Right cardiac atrium (tissue), 5 donors: ENCODE measurements at regions not wholly inside any gene's neighbourhood (a gene's known extent, or its start where the extent isn't known, plus 50 kb on each side); places are given as distances from the start of the nearest gene placed in this dataset.
"Not testable (repeated sequence)": the region's sequence is repeated elsewhere in the genome, so short reads cannot be mapped to it uniquely, and the experiment has no call there.

Experiments
- ATAC-seq, 2 donors: fragments of 200-7000 bp; cut with Tn5 transposase; one replicate each; pipeline versions ENCODE4 v1.8.0 to v1.9.1; 2020; ENCODE audit warnings: moderate library complexity in 2 of 2, mild to moderate bottlenecking in 1 of 2
- DNase-seq, 3 donors: peaks; one replicate each; pipeline ENCODE4 v3.0.0-alpha.2; 2020
- H3K27ac ChIP-seq: one replicate; pipeline ENCODE4 v1.5.1; 2013; ENCODE audit warnings: mild to moderate bottlenecking, low read length, control low read depth, moderate library complexity
- H3K27me3 ChIP-seq: one replicate; pipeline ENCODE4 v1.6.1; 2013; ENCODE audit not compliant: control insufficient read depth, insufficient read depth
- H3K4me1 ChIP-seq: one replicate; pipeline ENCODE4 v1.6.1; 2013; ENCODE audit warnings: low read length; ENCODE audit not compliant: control insufficient read depth, insufficient read depth
- H3K4me3 ChIP-seq: one replicate; pipeline ENCODE4 v1.5.1; 2013; ENCODE audit warnings: low read length, control low read depth
- H3K9me3 ChIP-seq: one replicate; pipeline ENCODE4 v1.6.1; 2013; ENCODE audit warnings: low read length; ENCODE audit not compliant: control insufficient read depth
- WGBS: extraction: QIAGEN DNeasy Blood & Tissue Kit; methylation state at CpG from one replicate; pipeline ENCODE4 v1.1.7; 2013; 5-methylcytosine and 5-hydroxymethylcytosine counted together
- intact Hi-C, 4 donors: fragments of 100-400 bp; cut with DNase I; formaldehyde crosslinking; loops; one replicate each; pipeline versions ENCODE4 v1.11.0 to v1.14.0; 2022 to 2023
- donor health status: healthy with polysubstance abuse.
- donor health status: DM: no; HTN: yes; CAD: no.
- donor health status: DM: no; HTN: no; CAD: no.
- donor health status: DM: no; HTN: yes; CAD: no; lungs with severe emphysema.
- donor health status: DM: yes; HTN: yes; CAD: no.

DNA sequence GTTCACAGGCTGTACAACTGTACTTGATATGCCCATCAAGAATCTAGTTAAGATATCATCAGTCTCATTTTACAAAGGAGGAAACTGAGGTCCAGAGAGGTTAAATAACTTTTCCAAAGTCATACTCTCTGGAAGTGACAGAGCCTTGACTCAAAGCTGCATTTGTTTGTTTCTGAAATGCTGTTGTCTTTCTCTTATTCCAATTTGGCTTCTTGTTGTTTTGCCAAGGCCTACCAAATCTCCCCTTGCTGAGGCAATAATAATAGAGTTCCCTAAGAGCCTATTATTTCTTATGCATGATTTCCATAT lies 79.8 kb upstream of the C12orf71 start:
- DNase-seq (no peak), ATAC-seq (no peak)
- H3K4me3 ChIP-seq: no peak overlapping the region
- intact Hi-C loops: no loop called here
- H3K9me3 ChIP-seq: no peaks in the 10 kb centered on the region
- H3K27me3 ChIP-seq: no peaks in the 10 kb centered on the region
- H3K27ac ChIP-seq: no peak overlapping the region
- no peaks in the 10 kb centered on the region for H3K4me1 ChIP-seq

DNA sequence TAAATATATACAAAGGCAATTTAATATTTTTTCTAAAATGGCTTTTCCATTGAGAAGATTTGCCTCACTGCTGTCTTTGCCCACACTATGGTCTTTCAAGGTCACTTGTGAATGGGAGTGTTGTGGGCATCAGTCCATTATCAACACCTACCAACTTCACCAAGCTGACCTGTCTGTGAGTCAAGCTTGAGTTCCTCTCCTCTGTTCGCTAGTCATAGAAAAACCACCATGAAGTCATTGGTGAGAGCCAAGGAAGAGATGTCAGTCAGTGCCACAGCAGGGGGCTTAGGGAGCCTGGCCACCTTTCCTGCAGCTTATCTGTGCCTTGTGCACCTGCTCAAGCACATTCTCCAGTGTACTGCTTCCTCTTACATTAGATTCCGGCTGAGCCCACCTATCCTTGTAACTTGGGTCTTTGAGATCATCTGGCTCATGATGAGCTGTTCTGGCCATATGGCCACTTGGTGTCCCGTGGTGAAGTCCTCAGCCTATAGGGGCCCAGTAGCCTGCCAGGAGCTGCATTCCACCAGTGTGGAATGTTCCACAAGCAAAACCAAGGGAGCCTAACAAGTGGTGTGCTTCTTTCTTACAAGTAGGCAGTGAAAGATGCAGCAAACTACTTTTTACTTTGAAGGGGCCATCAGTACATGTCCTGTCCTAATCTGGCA lies 80.8 kb upstream of the C12orf71 start:
- Histone ChIP-seq H3K27me3 (no peaks in the 10 kb centered on the region), H3K4me3 (no peak overlapping the region), H3K4me1 (no peaks in the 10 kb centered on the region), H3K27ac (no peak overlapping the region), H3K9me3 (no peaks in the 10 kb centered on the region)
- ATAC-seq (peak in 1 of 2 donors; percentile 36), DNase-seq (no peak)
- 70% methylated on average over 3 of the region's 3 CpGs for WGBS
- intact Hi-C loops: no loop called here

DNA sequence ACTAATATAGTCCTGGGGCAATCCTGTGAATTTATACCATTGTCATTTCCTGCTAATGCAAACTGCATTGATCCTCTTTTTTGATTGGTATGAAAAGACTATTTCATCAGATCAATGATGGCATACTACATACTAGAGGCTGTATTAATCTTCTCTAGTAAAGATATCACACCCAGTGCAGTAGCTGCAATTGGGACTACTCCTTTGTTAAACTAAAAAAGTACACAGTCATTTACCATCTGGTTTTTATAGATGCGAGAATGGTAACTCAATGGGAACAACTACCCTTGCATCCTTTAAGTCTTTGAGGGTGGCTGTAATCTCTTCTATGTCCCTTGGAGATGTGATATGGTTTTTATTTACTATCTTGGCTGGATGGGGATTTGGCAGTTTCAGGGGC lies 80.2 kb upstream of the STK38L start:
- ATAC-seq: no peak
- no peak overlapping the region for H3K4me3 ChIP-seq
- intact Hi-C loops: no loop called here

DNA sequence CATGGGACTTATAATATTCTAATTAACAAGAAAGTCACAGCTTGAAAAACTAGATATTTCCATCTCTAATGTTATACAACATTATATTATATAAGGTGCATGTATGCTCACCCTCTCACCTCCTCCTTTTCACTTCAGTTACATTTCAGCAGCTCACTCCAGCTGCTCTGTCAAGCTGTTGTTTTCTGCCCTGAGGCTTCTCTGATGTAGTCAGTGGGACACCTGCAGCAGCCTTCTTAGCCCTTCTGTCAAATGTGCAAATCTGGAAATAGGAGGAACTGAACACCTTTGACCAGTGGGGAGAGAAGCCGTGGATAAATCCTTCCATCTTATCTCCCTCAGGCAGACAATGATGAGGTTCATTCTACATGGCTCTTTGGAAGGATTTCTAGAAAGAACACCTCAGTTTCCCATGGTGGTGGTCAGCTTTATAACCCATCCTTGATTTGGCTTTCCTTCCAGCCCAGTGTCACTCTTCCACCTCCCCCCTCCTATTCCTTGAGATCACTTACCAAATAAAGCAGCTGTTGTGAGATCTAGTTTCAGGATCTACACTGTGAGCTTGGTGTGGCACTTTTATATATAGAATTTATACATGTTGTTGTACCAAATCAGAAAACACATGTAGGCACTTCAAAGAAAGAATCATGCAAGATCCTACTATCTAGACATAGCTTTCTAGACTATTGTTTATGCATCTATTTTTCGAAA lies 79.6 kb upstream of the STK38L start:
- Histone ChIP-seq H3K4me1 (no peaks in the 10 kb centered on the region), H3K9me3 (no peaks in the 10 kb centered on the region), H3K27ac (no peak overlapping the region), H3K4me3 (no peak overlapping the region), H3K27me3 (no peaks in the 10 kb centered on the region)
- ATAC-seq (no peak), DNase-seq (no peak)
- WGBS: 87% methylated on average over 2 of the region's 2 CpGs
- intact Hi-C loops: no loop called here

More for the DNA sequence above, 80.2 kb upstream of the STK38L start:
- WGBS: 81% methylated on average over 1 of the region's 1 CpG
- Histone ChIP-seq H3K27me3 (no peaks in the 10 kb centered on the region), H3K4me1 (no peaks in the 10 kb centered on the region), H3K9me3 (no peaks in the 10 kb centered on the region), H3K27ac (no peak overlapping the region)
- DNase-seq: no peak

DNA sequence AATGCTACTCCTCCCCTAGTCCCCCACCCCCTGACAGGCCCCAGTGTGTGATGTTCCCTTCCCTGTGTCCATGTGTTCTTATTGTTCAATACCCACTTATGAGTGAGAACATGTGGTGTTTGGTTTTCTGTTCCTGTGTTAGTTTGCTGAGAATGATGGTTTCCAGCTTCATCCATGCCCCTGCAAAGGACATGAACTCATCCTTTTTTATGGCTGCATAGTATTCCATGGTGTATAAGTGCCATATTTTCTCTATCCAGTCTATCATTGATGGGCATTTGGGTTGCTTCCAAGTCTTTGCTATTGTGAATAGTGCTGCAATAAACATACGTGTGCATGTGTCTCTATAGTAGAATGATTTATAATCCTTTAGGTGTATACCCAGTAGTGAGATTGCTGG lies 78.1 kb upstream of the STK38L start:
- intact Hi-C loops, DNase-seq, H3K9me3 ChIP-seq, H3K4me3 ChIP-seq, H3K27me3 ChIP-seq, H3K4me1 ChIP-seq, ATAC-seq, H3K27ac ChIP-seq: not testable (repeated sequence)
- WGBS: 98% methylated on average over 1 of the region's 1 CpG

DNA sequence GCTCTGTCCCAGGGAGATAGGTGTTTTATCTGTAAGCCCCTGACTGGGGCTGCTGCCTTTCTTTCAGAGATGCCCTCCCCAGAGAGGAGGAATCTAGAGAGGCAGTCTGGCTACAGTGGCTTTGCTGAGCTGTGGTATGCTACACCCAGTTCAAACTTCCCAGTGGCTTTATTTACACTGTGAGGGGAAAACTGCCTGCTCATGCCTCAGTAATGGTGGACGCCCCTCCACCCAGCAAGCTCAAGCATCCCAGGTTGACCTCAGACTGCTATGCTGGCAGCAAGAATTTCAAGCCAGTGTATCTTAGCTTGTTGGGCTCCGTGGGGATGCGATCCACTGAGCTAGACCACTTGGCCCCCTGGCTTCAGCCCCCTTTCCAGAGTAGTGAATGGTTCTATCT lies 72.6 kb upstream of the STK38L start:
- H3K27ac ChIP-seq, ATAC-seq, H3K9me3 ChIP-seq, intact Hi-C loops, H3K4me1 ChIP-seq, H3K4me3 ChIP-seq, H3K27me3 ChIP-seq, DNase-seq: not testable (repeated sequence)
- 96% methylated on average over 3 of the region's 3 CpGs for WGBS

DNA sequence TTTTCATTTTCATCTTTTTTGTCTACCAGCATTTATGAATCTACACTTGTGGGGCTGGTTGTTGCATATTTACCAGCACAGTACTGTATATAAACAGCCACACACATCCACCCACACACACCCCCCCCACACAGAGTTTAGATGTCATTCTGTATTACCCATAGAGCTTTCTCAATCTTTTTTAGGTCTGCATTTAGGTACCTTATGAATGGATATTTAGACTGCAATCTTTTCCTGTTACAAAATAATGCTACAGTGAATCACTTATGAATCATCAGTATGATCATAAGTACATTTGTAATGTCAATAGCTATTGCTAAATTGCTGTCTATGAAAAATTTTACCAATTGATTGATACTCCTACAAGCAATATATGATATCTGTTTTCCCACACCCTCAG lies 67.3 kb upstream of the STK38L start:
- intact Hi-C loops: no loop called here
- H3K9me3 ChIP-seq: no peaks in the 10 kb centered on the region
- no peak overlapping the region for H3K4me3 ChIP-seq
- H3K27ac ChIP-seq: no peak overlapping the region
- H3K27me3 ChIP-seq: no peaks in the 10 kb centered on the region
- DNase-seq: no peak
- H3K4me1 ChIP-seq: no peaks in the 10 kb centered on the region
- ATAC-seq: no peak

DNA sequence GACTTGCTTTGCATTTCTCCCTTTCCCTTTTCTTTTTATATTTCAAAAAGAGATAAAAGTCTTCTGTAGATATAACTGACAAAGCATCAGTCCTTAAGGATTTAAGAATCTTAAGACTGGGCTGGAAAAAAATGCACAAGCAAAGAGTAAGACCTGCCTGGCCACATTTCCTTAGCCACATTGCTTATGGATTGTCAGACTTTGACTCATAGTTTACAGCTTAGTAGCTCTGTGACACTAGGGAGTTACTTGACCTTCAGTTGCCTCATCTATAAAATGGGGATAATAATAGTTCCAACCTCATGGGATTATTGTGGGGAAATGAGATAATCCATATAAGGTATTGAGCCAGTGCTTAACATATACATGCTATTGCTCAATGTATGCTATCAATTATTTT lies 66.4 kb upstream of the STK38L start:
- Histone ChIP-seq H3K27me3 (no peaks in the 10 kb centered on the region), H3K9me3 (no peaks in the 10 kb centered on the region), H3K4me1 (no peaks in the 10 kb centered on the region), H3K4me3 (no peak overlapping the region), H3K27ac (no peak overlapping the region)
- no peak for ATAC-seq
- intact Hi-C loops: loop anchor here in 1 of 4 donors (2.0 kb wide), 1 partner anchor 45 kb away; no protein-coding TSS in a partner anchor
- DNase-seq: no peak

DNA sequence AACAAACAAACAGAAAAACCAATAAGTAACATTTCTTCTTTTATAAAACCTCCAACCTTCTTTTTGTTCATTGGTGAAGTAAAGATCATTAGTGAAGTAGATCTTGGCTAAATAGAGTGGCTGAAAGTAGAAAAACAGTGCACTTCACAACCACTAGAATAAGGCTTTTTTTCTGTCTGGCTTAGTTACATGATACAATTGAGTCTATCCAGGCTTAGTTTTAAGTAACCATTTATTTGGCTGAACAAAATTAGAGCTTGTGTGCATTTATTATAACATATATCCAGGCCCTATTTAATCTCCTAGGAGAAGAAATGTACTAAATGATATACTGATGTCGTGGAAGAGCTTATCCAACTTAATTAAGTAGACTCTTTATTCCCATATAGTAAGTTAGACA lies 65.8 kb upstream of the STK38L start:
- H3K9me3 ChIP-seq: no peaks in the 10 kb centered on the region
- WGBS: 80% methylated on average over 1 of the region's 1 CpG
- H3K27ac ChIP-seq: no peak overlapping the region
- DNase-seq: no peak
- no peaks in the 10 kb centered on the region for H3K4me1 ChIP-seq
- intact Hi-C loops: loop anchor here in 1 of 4 donors (2.0 kb wide), 1 partner anchor 45 kb away; no protein-coding TSS in a partner anchor
- ATAC-seq: no peak
- H3K4me3 ChIP-seq: no peak overlapping the region
- no peaks in the 10 kb centered on the region for H3K27me3 ChIP-seq

DNA sequence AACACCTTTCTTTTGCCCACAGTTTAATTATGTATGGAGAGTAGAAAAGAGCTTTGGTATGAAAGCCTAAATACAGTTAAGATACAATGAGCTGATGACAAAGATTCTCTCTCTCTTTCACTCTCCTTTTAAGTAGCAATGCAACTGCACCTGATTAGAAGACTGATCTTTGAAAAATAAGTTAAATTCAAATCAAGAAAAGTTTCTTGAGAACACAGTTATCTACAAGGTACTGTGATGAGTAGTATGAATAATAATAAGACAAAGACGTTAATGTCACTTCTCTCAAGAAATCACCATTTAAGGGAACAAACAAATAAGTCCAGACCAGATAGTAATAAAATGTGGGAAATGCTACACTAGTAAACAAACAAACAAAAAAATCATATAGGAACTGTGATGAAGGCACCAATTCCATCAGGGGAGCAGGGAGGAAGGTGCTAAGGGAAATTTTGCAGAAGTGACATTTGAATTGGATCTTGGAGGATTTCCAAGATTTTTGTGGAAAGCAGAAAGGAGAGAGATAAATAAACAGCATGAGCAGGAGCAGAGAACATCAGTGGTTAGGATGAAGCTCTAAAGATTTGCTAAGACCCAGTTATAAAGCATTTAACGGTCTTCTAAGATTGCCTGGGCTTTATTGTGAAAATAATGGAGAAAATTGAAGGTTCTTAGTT lies 65.2 kb upstream of the STK38L start:
- DNase-seq: no peak

DNA sequence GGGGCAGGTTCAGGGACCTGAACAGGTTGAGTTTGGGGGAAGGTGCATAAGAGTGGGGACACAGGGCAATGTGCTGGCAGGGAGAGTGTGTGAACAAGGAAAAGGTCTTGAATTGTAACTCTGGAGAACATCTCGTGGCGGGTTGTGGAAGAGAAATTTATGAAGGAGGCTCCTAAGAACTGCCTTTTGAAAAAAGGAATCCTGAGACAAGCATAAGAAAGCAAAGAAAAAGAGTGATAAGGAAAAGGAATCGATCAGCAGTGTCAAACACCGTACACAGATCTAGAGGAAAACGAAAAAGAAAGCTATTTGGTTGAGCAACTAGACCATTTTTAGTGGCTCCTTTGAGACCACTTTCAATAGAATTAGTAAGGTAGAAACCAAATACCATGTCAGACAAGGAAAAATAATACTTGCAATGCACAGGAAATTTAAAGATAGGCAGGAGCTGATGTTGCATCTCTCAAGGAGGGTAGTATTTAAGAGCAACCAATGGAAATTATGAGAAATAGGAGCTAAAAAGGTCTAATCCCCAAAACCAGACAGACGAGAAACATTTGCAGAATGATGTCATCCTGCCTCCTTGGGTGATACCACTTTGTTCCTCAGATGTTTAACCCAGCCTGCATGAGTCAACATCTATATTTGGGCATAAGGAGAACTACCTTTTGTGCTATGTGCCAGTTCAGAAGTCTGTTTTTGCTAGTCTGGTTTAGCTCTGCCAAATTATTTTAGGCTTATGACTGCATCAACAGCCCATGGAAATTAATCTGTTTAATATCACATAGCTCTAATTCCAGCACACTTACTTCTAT lies 64.5 kb upstream of the STK38L start:
- Histone ChIP-seq H3K27me3 (no peaks in the 10 kb centered on the region), H3K4me3 (no peak overlapping the region), H3K4me1 (no peaks in the 10 kb centered on the region), H3K27ac (peak overlapping the region; percentile 50), H3K9me3 (no peaks in the 10 kb centered on the region)
- ATAC-seq: peak; percentile 85 to 92
- intact Hi-C loops: loop anchor here in 1 of 4 donors (2.0 kb wide), 1 partner anchor 47 kb away; no protein-coding TSS in a partner anchor
- DNase-seq: no peak
- WGBS: 63% methylated on average over 6 of the region's 6 CpGs

More for the DNA sequence above, 65.2 kb upstream of the STK38L start:
- 63% methylated on average over 2 of the region's 2 CpGs for WGBS
- H3K4me1 ChIP-seq: no peaks in the 10 kb centered on the region
- H3K27me3 ChIP-seq: no peaks in the 10 kb centered on the region
- peak overlapping the region; percentile 50 for H3K27ac ChIP-seq
- H3K9me3 ChIP-seq: no peaks in the 10 kb centered on the region
- ATAC-seq: peak in 1 of 2 donors; percentile 42
- intact Hi-C loops: loop anchor here in 1 of 4 donors (2.0 kb wide), 1 partner anchor 46 kb away; no protein-coding TSS in a partner anchor
- no peak overlapping the region for H3K4me3 ChIP-seq
